ENCODE measurements at regions not wholly inside any gene's neighbourhood (a gene's known extent, or its start where the extent isn't known, plus 50 kb on each side); places are given as distances from the start of the nearest gene placed in this dataset.
"Not testable (repeated sequence)": the region's sequence is repeated elsewhere in the genome, so short reads cannot be mapped to it uniquely, and the experiment has no call there.

- no peak for TF ChIP-seq CTCF (IDR thresholded peaks at IDR 0.05; ENCODE audit: control insufficient read depth, insufficient read depth, low read depth, low read length, missing control alignments)
- DNase-seq (ENCODE audit: low read depth) = no peak
- H3K4me3 ChIP-seq (ENCODE audit: control insufficient read depth, low read depth, low read length) = no peak overlapping the region
Measured at GRCh38 chr5:13585324-13585723, 359.2 kb downstream of the DNAH5 start.

GRCh38 chr5:13581914-13582313 lies 362.6 kb downstream of the DNAH5 start:
- TF ChIP-seq CTCF (IDR thresholded peaks at IDR 0.05; ENCODE audit: control insufficient read depth, insufficient read depth, low read depth, low read length, missing control alignments) = no peak
- no peak overlapping the region for H3K4me3 ChIP-seq (ENCODE audit: control insufficient read depth, low read depth, low read length)
- no peak for DNase-seq (ENCODE audit: low read depth)

GRCh38 chr5:13581132-13581531 lies 363.4 kb downstream of the DNAH5 start:
- no peak overlapping the region for H3K4me3 ChIP-seq (ENCODE audit: control insufficient read depth, low read depth, low read length)
- TF ChIP-seq CTCF (IDR thresholded peaks at IDR 0.05; ENCODE audit: control insufficient read depth, insufficient read depth, low read depth, low read length, missing control alignments) = no peak
- no peak for DNase-seq (ENCODE audit: low read depth)

- no peak overlapping the region for H3K4me3 ChIP-seq (ENCODE audit: control insufficient read depth, low read depth, low read length)
- DNase-seq (ENCODE audit: low read depth) = no peak
Measured at GRCh38 chr5:13580058-13580457, 364.4 kb downstream of the DNAH5 start.

GRCh38 chr5:13579091-13579490 lies 365.4 kb downstream of the DNAH5 start:
- not testable (repeated sequence) for DNase-seq (ENCODE audit: low read depth); H3K4me3 ChIP-seq (ENCODE audit: control insufficient read depth, low read depth, low read length)

More at GRCh38 chr5:13580058-13580457, 364.4 kb downstream of the DNAH5 start:
- TF ChIP-seq CTCF (IDR thresholded peaks at IDR 0.05; ENCODE audit: control insufficient read depth, insufficient read depth, low read depth, low read length, missing control alignments) = no peak

GRCh38 chr5:13578311-13579039 lies 366.0 kb downstream of the DNAH5 start:
- H3K4me3 ChIP-seq (ENCODE audit: control insufficient read depth, low read depth, low read length); DNase-seq (ENCODE audit: low read depth): not testable (repeated sequence)

GRCh38 chr5:13574574-13574973 lies 369.9 kb downstream of the DNAH5 start:
- TF ChIP-seq CTCF (IDR thresholded peaks at IDR 0.05; ENCODE audit: control insufficient read depth, insufficient read depth, low read depth, low read length, missing control alignments) = no peak
- no peak for DNase-seq (ENCODE audit: low read depth)
- no peak overlapping the region for H3K4me3 ChIP-seq (ENCODE audit: control insufficient read depth, low read depth, low read length)

GRCh38 chr5:13572163-13572562 lies 372.3 kb downstream of the DNAH5 start:
- no peak for TF ChIP-seq CTCF (IDR thresholded peaks at IDR 0.05; ENCODE audit: control insufficient read depth, insufficient read depth, low read depth, low read length, missing control alignments)
- no peak for DNase-seq (ENCODE audit: low read depth)
- no peak overlapping the region for H3K4me3 ChIP-seq (ENCODE audit: control insufficient read depth, low read depth, low read length)

Measured in AG09309 (cell line).